ENCODE measurements at regions not wholly inside any gene's neighbourhood (a gene's known extent, or its start where the extent isn't known, plus 50 kb on each side); places are given as distances from the start of the nearest gene placed in this dataset.

DNA sequence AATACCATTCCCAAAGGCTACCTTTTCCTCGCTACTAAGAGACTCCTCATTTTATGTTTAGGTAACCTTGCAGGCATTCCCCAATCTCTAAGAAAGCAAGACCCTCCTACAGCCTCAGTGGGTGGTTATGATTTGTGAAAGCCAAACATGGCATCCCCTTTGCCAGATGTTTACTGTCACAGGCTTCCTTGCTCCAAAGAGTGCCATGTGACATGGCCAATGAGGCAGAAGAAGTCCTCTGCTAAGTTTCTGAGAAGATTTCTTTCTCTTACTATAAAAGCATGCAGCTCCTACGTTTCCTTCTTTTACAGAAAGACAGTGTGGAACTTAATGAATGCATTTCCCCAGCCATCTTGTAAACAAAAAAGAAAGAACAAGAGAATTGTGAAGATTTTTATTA is 688.2 kb downstream of the TBC1D32 start:
- no peak for DNase-seq (ENCODE audit: low spot score)

DNA sequence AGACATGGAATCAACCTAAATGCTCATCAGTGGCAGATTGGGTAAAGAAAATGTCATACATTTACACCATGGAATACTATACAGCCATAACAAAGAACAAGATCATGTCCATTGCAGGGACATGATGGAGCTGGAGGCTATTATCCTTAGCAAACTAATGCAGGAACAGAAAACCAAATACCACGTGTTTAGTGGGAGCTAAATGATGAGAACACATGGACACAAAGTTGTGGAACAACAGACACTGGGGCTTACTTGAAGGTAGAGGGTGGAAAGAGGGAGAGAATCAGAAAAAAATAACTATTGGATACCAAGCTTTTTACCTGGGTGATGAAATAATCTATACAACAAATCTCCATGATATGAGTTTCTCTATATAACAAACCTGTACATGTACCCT is 701.3 kb downstream of the TBC1D32 start:
- no peak overlapping the region for H3K27ac ChIP-seq
- CTCF ChIA-PET = no interaction called here
- TF ChIP-seq, protein P1, sequence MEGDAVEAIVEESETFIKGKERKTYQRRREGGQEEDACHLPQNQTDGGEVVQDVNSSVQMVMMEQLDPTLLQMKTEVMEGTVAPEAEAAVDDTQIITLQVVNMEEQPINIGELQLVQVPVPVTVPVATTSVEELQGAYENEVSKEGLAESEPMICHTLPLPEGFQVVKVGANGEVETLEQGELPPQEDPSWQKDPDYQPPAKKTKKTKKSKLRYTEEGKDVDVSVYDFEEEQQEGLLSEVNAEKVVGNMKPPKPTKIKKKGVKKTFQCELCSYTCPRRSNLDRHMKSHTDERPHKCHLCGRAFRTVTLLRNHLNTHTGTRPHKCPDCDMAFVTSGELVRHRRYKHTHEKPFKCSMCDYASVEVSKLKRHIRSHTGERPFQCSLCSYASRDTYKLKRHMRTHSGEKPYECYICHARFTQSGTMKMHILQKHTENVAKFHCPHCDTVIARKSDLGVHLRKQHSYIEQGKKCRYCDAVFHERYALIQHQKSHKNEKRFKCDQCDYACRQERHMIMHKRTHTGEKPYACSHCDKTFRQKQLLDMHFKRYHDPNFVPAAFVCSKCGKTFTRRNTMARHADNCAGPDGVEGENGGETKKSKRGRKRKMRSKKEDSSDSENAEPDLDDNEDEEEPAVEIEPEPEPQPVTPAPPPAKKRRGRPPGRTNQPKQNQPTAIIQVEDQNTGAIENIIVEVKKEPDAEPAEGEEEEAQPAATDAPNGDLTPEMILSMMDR (conservative IDR thresholded peaks at IDR 0.05; ENCODE audit: low read depth) = no peak
- DNase-seq (ENCODE audit: low spot score) = no peak
- POLR2A ChIA-PET (ENCODE audit: low non-redundant PET) = no interaction called here

More for the DNA sequence above, 688.2 kb downstream of the TBC1D32 start:
- POLR2A ChIA-PET (ENCODE audit: low non-redundant PET) = no interaction called here
- no peak overlapping the region for H3K27ac ChIP-seq
- CTCF ChIA-PET = no interaction called here
- TF ChIP-seq, protein P1 (conservative IDR thresholded peaks at IDR 0.05; ENCODE audit: low read depth) = no peak

DNA sequence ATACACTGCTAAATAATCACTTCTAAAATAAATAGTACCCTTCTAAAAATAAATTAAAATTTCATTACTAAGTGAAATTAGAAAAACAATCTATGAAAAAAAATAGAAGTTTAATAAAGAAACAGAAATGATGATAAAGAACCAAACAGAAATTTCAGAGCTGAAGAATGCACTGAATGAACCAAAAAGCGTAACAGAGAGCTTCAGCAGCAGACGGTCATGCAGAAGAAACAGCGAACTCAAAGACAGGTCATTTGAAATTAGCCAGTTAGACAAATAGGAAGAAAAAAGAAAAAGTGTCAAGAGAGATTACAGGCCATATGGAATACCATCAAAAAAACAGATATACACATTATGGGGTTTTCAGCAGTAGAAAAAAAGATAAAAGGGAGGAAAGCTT is 706.7 kb downstream of the TBC1D32 start:
- DNase-seq (ENCODE audit: low spot score) = no peak
- TF ChIP-seq, protein P1 (conservative IDR thresholded peaks at IDR 0.05; ENCODE audit: low read depth) = no peak
- CTCF ChIA-PET = no interaction called here
- no peak overlapping the region for H3K27ac ChIP-seq
- POLR2A ChIA-PET (ENCODE audit: low non-redundant PET) = no interaction called here

DNA sequence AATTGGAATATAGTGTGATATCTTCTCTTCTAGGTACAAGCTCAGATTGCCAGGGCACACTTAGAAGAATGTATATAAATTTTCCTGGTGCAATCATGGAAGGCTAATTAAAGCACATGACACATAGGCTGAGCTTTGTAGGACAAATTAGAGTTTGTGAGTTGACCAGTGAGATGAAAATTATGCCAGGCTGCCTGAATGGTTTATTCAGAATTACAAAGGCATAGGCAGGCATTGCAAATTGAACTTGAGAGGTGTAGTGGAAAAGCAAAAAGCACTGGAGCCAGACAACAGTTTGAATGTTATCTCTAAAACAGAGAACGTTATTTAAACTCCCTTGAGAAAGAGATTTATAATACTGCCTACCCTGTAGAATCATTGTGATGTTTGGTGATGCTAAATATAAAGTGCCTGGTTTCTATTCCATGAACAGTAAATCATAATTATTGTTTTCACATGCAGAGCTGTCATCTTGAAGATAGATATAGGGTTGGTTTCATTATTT is 712.1 kb downstream of the TBC1D32 start:
- TF ChIP-seq, protein P1 (conservative IDR thresholded peaks at IDR 0.05; ENCODE audit: low read depth) = no peak
- POLR2A ChIA-PET (ENCODE audit: low non-redundant PET) = no interaction called here
- H3K27ac ChIP-seq = no peak overlapping the region
- DNase-seq (ENCODE audit: low spot score) = no peak
- CTCF ChIA-PET = no interaction called here

DNA sequence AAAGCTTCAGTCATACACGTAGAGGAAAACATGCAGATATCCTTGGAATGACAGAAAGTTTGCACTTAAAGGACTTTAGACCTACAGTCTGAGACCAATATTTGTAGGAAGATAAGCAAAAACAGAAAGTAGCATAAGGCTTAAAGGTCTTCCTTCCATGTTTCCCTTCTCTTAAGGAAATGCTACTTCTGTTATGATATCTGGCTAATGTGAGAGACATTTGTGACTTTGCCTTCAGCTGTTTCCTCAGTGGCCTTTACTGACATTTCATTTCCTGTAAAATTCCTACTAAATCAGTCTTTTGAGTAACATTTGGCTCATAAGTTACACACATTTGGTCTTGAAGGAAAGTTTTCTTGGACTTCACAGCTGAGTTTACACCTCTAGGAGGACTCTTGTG is 713.4 kb downstream of the TBC1D32 start:
- H3K27ac ChIP-seq = no peak overlapping the region
- DNase-seq (ENCODE audit: low spot score) = no peak
- ChIA-PET POLR2A (ENCODE audit: low non-redundant PET) (no interaction called here), CTCF (interaction anchor here (0.6 kb wide), 1 partner anchor 797 kb away, joined by 6 read pairs; no protein-coding TSS in a partner anchor)
- TF ChIP-seq, protein P1 (conservative IDR thresholded peaks at IDR 0.05; ENCODE audit: low read depth) = no peak

DNA sequence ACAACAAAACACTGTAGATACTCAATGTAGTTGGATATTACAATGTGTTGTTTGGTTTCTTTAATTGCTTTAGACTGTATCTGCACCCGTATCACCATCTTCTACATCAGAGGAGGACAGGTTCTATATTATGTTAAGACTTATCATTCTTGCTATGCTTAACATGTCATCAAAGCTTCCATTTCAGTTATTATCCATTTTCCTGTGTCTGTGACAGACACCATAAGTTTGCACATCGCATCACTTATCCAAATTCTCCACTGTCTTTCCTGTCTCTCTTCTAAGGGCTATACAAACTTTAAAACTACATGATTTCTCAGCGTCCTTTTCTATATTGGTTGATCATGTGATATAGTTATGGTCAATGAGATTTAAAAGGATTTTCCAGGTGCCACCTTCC is 719.0 kb downstream of the TBC1D32 start:
- ChIA-PET POLR2A (ENCODE audit: low non-redundant PET) (no interaction called here), CTCF (no interaction called here)
- no peak for DNase-seq (ENCODE audit: low spot score)
- H3K27ac ChIP-seq = no peak overlapping the region
- TF ChIP-seq, protein P1 (conservative IDR thresholded peaks at IDR 0.05; ENCODE audit: low read depth) = no peak

DNA sequence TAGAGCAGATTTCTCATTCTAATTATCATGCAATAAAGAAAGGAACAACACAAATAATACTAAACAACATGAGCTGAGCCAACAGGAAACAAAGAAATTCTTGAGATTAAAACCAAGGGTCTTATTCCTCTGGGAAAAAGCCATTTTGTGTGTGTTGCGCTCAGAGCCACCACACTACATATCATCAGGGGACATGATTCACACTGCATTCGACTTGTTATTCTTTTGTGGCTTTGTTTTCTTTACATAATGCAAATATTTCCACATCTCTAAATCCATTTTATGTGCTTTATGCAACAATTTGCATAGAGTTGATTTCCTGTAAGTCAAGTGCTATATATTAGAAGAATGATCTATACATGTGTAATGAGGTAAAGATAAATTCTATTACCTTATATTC is 719.6 kb downstream of the TBC1D32 start:
- ChIA-PET CTCF (no interaction called here), POLR2A (ENCODE audit: low non-redundant PET) (no interaction called here)

More for the DNA sequence above, 719.6 kb downstream of the TBC1D32 start:
- no peak for DNase-seq (ENCODE audit: low spot score)
- H3K27ac ChIP-seq = no peak overlapping the region
- TF ChIP-seq, protein P1 (conservative IDR thresholded peaks at IDR 0.05; ENCODE audit: low read depth) = no peak
